ENCODE measurements at regions not wholly inside any gene's neighbourhood (a gene's known extent, or its start where the extent isn't known, plus 50 kb on each side); places are given as distances from the start of the nearest gene placed in this dataset.
"Not testable (repeated sequence)": the region's sequence is repeated elsewhere in the genome, so short reads cannot be mapped to it uniquely, and the experiment has no call there.

GRCh38 chr4:189809241-189809735 lies 131.4 kb upstream of the FRG1 start:
- no peak for DNase-seq (ENCODE audit: extremely low spot score, unreplicated experiment)
- H3K27me3 Mint-ChIP-seq (ENCODE audit: unreplicated experiment): no peaks in the 10 kb centered on the region
- no peaks in the 10 kb centered on the region for H3K4me1 Mint-ChIP-seq (ENCODE audit: unreplicated experiment)
- H3K27ac Mint-ChIP-seq (ENCODE audit: unreplicated experiment): no peak overlapping the region
- no peak overlapping the region for H3K4me3 Mint-ChIP-seq (ENCODE audit: unreplicated experiment)
- H3K9me3 Mint-ChIP-seq (ENCODE audit: unreplicated experiment): peaks cover 65% of the 10 kb centered on the region
- no peak for TF ChIP-seq CTCF (IDR thresholded peaks at IDR 0.05)
- H3K36me3 Mint-ChIP-seq (ENCODE audit: unreplicated experiment): no peaks in the 10 kb centered on the region

GRCh38 chr4:189809839-189810238 lies 130.8 kb upstream of the FRG1 start:
- H3K9me3 Mint-ChIP-seq (ENCODE audit: unreplicated experiment): peaks cover 62% of the 10 kb centered on the region
- TF ChIP-seq CTCF (IDR thresholded peaks at IDR 0.05): no peak
- no peaks in the 10 kb centered on the region for H3K36me3 Mint-ChIP-seq (ENCODE audit: unreplicated experiment)
- H3K27ac Mint-ChIP-seq (ENCODE audit: unreplicated experiment): no peak overlapping the region
- H3K27me3 Mint-ChIP-seq (ENCODE audit: unreplicated experiment): no peaks in the 10 kb centered on the region
- H3K4me1 Mint-ChIP-seq (ENCODE audit: unreplicated experiment): no peaks in the 10 kb centered on the region
- no peak overlapping the region for H3K4me3 Mint-ChIP-seq (ENCODE audit: unreplicated experiment)
- no peak for DNase-seq (ENCODE audit: extremely low spot score, unreplicated experiment)

GRCh38 chr4:189810318-189811181 lies 130.1 kb upstream of the FRG1 start:
- H3K4me3 Mint-ChIP-seq (ENCODE audit: unreplicated experiment); DNase-seq (ENCODE audit: extremely low spot score, unreplicated experiment); H3K27me3 Mint-ChIP-seq (ENCODE audit: unreplicated experiment); H3K36me3 Mint-ChIP-seq (ENCODE audit: unreplicated experiment); H3K27ac Mint-ChIP-seq (ENCODE audit: unreplicated experiment); H3K4me1 Mint-ChIP-seq (ENCODE audit: unreplicated experiment): not testable (repeated sequence)
- peaks cover 59% of the 10 kb centered on the region for H3K9me3 Mint-ChIP-seq (ENCODE audit: unreplicated experiment)

- TF ChIP-seq CTCF (IDR thresholded peaks at IDR 0.05): no peak
- no peaks in the 10 kb centered on the region for H3K36me3 Mint-ChIP-seq (ENCODE audit: unreplicated experiment)
- no peak for DNase-seq (ENCODE audit: extremely low spot score, unreplicated experiment)
- no peaks in the 10 kb centered on the region for H3K27me3 Mint-ChIP-seq (ENCODE audit: unreplicated experiment)
- H3K4me3 Mint-ChIP-seq (ENCODE audit: unreplicated experiment): no peak overlapping the region
- no peak overlapping the region for H3K27ac Mint-ChIP-seq (ENCODE audit: unreplicated experiment)
- H3K9me3 Mint-ChIP-seq (ENCODE audit: unreplicated experiment): peaks cover 35% of the 10 kb centered on the region
- no peaks in the 10 kb centered on the region for H3K4me1 Mint-ChIP-seq (ENCODE audit: unreplicated experiment)
Measured at GRCh38 chr4:189815404-189816192, 125.1 kb upstream of the FRG1 start.

- no peak for TF ChIP-seq CTCF (IDR thresholded peaks at IDR 0.05)
- Mint-ChIP-seq H3K27me3 (ENCODE audit: unreplicated experiment) (no peaks in the 10 kb centered on the region), H3K27ac (ENCODE audit: unreplicated experiment) (no peak overlapping the region), H3K4me1 (ENCODE audit: unreplicated experiment) (no peaks in the 10 kb centered on the region), H3K36me3 (ENCODE audit: unreplicated experiment) (no peaks in the 10 kb centered on the region), H3K4me3 (ENCODE audit: unreplicated experiment) (no peak overlapping the region), H3K9me3 (ENCODE audit: unreplicated experiment) (peaks cover 24% of the 10 kb centered on the region)
- no peak for DNase-seq (ENCODE audit: extremely low spot score, unreplicated experiment)
Measured at GRCh38 chr4:189822326-189822725, 118.3 kb upstream of the FRG1 start.

Measured in osteocyte (in vitro differentiated cells).